ENCODE measurements at regions not wholly inside any gene's neighbourhood (a gene's known extent, or its start where the extent isn't known, plus 50 kb on each side); places are given as distances from the start of the nearest gene placed in this dataset.

DNA sequence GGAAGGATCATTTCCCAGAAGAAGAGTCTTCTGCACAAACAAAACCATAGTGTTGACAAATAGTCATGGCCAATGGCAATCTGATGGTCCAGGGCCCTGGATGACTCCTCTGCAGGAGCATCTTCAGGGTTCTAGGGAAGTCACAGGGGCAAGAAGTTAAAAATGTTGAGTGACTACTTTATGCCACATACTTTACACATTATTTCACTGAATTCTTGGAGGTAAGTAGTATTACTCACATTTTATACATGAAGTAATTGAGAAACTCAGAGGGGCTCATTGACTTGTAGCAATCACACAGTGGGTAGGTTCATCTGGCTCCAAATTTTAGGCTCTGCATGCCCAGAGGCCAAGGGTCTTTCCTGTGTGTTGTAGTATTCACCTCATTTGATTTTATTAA is 430.2 kb upstream of the MCTP2 start:
- Histone ChIP-seq H3K27ac (ENCODE audit: control insufficient read depth, insufficient read depth) (no peak overlapping the region), H3K27me3 (replicated peaks in 1 of 2; ENCODE audit: control insufficient read depth in 2 of 2, insufficient read depth in 2 of 2, low read length in 1 of 2) (no peaks in the 10 kb centered on the region), H3K36me3 (ENCODE audit: control insufficient read depth in 2 of 2, insufficient read depth in 2 of 2, low read length in 1 of 2) (no peaks in the 10 kb centered on the region), H2AFZ (ENCODE audit: control insufficient read depth, low read depth, low read length) (no peak overlapping the region), H3K9me3 (replicated peaks; ENCODE audit: control insufficient read depth, insufficient read depth, low read length) (no peaks in the 10 kb centered on the region), H3K4me2 (ENCODE audit: control insufficient read depth, insufficient read depth) (no peak overlapping the region), H3K4me3 (no peak overlapping the region), H3K79me2 (ENCODE audit: control insufficient read depth, insufficient read depth, low read length) (no peaks in the 10 kb centered on the region), H3K9ac (ENCODE audit: control insufficient read depth, insufficient read depth, low read length) (no peak overlapping the region), H4K20me1 (ENCODE audit: control insufficient read depth, insufficient read depth) (no peaks in the 10 kb centered on the region), H3K4me1 (ENCODE audit: control insufficient read depth, insufficient read depth, low read length) (no peaks in the 10 kb centered on the region)
- CTCF ChIA-PET: no interaction called here
- ATAC-seq: no peak
- POLR2A ChIA-PET: no interaction called here
- BruUV-seq (replicated peaks): no TSS peak
- SMC1A ChIA-PET (ENCODE audit: uncharacterized antibody, unreplicated experiment): no interaction called here
- in situ Hi-C loops (cut with MboI) (no loop called here), intact Hi-C loops (cut with micrococcal nuclease; ENCODE audit: unreplicated experiment) (no loop called here)
- RAD21 ChIA-PET (ENCODE audit: unreplicated experiment): no interaction called here
- no peak for DNase-seq (ENCODE audit: low read depth, low spot score)
- no peak for FAIRE-seq
- TF ChIP-seq WRNIP1 (IDR thresholded peaks at IDR 0.05; ENCODE audit: borderline replicate concordance, low read depth, low read length) (no peak), CBFB (IDR thresholded peaks at IDR 0.05; ENCODE audit: low read depth) (no peak), E2F4 (IDR thresholded peaks at IDR 0.05; ENCODE audit: low read depth, low read length) (no peak), NFYB (IDR thresholded peaks at IDR 0.05; ENCODE audit: insufficient read depth, low read depth, low read length) (no peak), HCFC1 (IDR thresholded peaks at IDR 0.05; ENCODE audit: low read length) (no peak), PKNOX1 (IDR thresholded peaks at IDR 0.05) (no peak), SKIL (IDR thresholded peaks at IDR 0.05; ENCODE audit: low read depth, poor library complexity, severe bottlenecking) (no peak), MXI1 (IDR thresholded peaks at IDR 0.05; ENCODE audit: low read depth, low read length) (no peak), ZBED1 (IDR thresholded peaks at IDR 0.05; ENCODE audit: borderline replicate concordance) (no peak), ZNF217 (IDR thresholded peaks at IDR 0.05) (no peak), NR2F1 (conservative IDR thresholded peaks at IDR 0.05) (no peak), EZH2 (IDR thresholded peaks at IDR 0.05; ENCODE audit: borderline replicate concordance, control insufficient read depth, low read depth, low read length) (no peak), SUZ12 (IDR thresholded peaks at IDR 0.05; ENCODE audit: unreplicated experiment) (no peak), USF1 (IDR thresholded peaks at IDR 0.05; ENCODE audit: borderline replicate concordance, extremely low read length, insufficient read depth, low read depth, low read length) (no peak), CHD4 (IDR thresholded peaks at IDR 0.05) (no peak), CREB1 (IDR thresholded peaks at IDR 0.05; ENCODE audit: low read depth) (no peak), ZNF622 (IDR thresholded peaks at IDR 0.05) (no peak)
- TF ChIP-seq, protein P1, sequence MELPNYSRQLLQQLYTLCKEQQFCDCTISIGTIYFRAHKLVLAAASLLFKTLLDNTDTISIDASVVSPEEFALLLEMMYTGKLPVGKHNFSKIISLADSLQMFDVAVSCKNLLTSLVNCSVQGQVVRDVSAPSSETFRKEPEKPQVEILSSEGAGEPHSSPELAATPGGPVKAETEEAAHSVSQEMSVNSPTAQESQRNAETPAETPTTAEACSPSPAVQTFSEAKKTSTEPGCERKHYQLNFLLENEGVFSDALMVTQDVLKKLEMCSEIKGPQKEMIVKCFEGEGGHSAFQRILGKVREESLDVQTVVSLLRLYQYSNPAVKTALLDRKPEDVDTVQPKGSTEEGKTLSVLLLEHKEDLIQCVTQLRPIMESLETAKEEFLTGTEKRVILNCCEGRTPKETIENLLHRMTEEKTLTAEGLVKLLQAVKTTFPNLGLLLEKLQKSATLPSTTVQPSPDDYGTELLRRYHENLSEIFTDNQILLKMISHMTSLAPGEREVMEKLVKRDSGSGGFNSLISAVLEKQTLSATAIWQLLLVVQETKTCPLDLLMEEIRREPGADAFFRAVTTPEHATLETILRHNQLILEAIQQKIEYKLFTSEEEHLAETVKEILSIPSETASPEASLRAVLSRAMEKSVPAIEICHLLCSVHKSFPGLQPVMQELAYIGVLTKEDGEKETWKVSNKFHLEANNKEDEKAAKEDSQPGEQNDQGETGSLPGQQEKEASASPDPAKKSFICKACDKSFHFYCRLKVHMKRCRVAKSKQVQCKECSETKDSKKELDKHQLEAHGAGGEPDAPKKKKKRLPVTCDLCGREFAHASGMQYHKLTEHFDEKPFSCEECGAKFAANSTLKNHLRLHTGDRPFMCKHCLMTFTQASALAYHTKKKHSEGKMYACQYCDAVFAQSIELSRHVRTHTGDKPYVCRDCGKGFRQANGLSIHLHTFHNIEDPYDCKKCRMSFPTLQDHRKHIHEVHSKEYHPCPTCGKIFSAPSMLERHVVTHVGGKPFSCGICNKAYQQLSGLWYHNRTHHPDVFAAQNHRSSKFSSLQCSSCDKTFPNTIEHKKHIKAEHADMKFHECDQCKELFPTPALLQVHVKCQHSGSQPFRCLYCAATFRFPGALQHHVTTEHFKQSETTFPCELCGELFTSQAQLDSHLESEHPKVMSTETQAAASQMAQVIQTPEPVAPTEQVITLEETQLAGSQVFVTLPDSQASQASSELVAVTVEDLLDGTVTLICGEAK (IDR thresholded peaks at IDR 0.05; ENCODE audit: borderline replicate concordance): no peak

All from GM12878 (cell line).